GM23338 (cell line): ENCODE measurements at regions not wholly inside any gene's neighbourhood (a gene's known extent, or its start where the extent isn't known, plus 50 kb on each side); places are given as distances from the start of the nearest gene placed in this dataset.
A peak's percentile ranks its signal among the peaks of the same experiment; 100 is the strongest.

Experiments
- ATAC-seq: fragments of 200-7000 bp; cut with Tn5 transposase; 3 replicates; pipeline ENCODE4 v1.9.1; 2020
- DNase-seq: peaks from one replicate; pipeline ENCODE4 v3.0.0-alpha.2; 2015; ENCODE audit warnings: low spot score
- H2AFZ ChIP-seq: fragments of 200-600 bp; sonication (generic); 2 replicates; pipeline ENCODE4 v1.8.0; 2016; ENCODE audit warnings: antibody characterized with exemption, mild to moderate bottlenecking, moderate library complexity
- H3F3A ChIP-seq: fragments of 200-600 bp; sonication (generic); replicated peaks from 2 replicates; pipeline ENCODE4 v1.8.0; 2017; ENCODE audit warnings: antibody characterized with exemption, mixed run types, low read depth
- H3K27ac ChIP-seq: fragments of 200-600 bp; sonication (generic); 2 replicates; pipeline ENCODE4 v1.6.1; 2016; ENCODE audit warnings: low read depth
- H3K27me3 ChIP-seq: fragments of 200-600 bp; sonication (generic); 2 replicates; pipeline ENCODE4 v1.8.0; 2016; ENCODE audit warnings: mild to moderate bottlenecking, mixed run types, moderate library complexity; ENCODE audit not compliant: insufficient read depth
- H3K36me3 ChIP-seq: fragments of 200-600 bp; sonication (generic); 2 replicates; pipeline ENCODE4 v1.8.0; 2016; ENCODE audit warnings: mild to moderate bottlenecking; ENCODE audit not compliant: insufficient read depth
- H3K4me1 ChIP-seq: fragments of 200-600 bp; sonication (generic); 2 replicates; pipeline ENCODE4 v1.8.0; 2016; ENCODE audit warnings: mild to moderate bottlenecking, moderate library complexity; ENCODE audit not compliant: insufficient read depth
- H3K4me2 ChIP-seq: fragments of 200-600 bp; sonication (generic); 2 replicates; pipeline ENCODE4 v1.7.1; 2017; ENCODE audit warnings: mixed run types
- H3K4me3 ChIP-seq: fragments of 200-600 bp; sonication (generic); 2 replicates; pipeline ENCODE4 v1.6.1; 2016; ENCODE audit warnings: mixed run types
- H3K79me2 ChIP-seq: fragments of 200-600 bp; sonication (generic); replicated peaks from 2 replicates; pipeline ENCODE4 v1.8.0; 2017; ENCODE audit warnings: mild to moderate bottlenecking; ENCODE audit not compliant: insufficient read depth
- H3K9me2 ChIP-seq: fragments of 200-600 bp; sonication (generic); 2 replicates; pipeline ENCODE4 v1.8.0; 2017; ENCODE audit not compliant: insufficient read depth
- H4K20me1 ChIP-seq: fragments of 200-600 bp; sonication (generic); replicated peaks from 2 replicates; pipeline ENCODE4 v1.8.0; 2017; ENCODE audit warnings: mild to moderate bottlenecking; ENCODE audit not compliant: insufficient read depth
- H3K27ac Mint-ChIP-seq: 2 replicates; pipeline ENCODE4 v1.8.0; 2020; ENCODE audit warnings: inconsistent platforms, mild to moderate bottlenecking, moderate library complexity, mixed read lengths
- H3K27me3 Mint-ChIP-seq: 3 replicates; pipeline ENCODE4 v1.8.0; 2022; ENCODE audit warnings: low read depth, mild to moderate bottlenecking, moderate library complexity, mixed read lengths, inconsistent platforms; ENCODE audit not compliant: insufficient read depth, poor library complexity
- H3K36me3 Mint-ChIP-seq: 3 replicates; pipeline ENCODE4 v1.8.0; 2021; ENCODE audit warnings: low read depth, mild to moderate bottlenecking, inconsistent platforms, moderate library complexity, mixed read lengths
- H3K4me1 Mint-ChIP-seq: 3 replicates; pipeline ENCODE4 v1.8.0; 2020; ENCODE audit warnings: mild to moderate bottlenecking, inconsistent platforms, mixed read lengths
- H3K4me3 Mint-ChIP-seq: 3 replicates; pipeline ENCODE4 v1.8.0; 2021; ENCODE audit warnings: moderate library complexity, mild to moderate bottlenecking, inconsistent platforms, mixed read lengths
- H3K9me3 Mint-ChIP-seq: 3 replicates; pipeline ENCODE4 v1.8.0; 2020; ENCODE audit warnings: moderate library complexity, mild to moderate bottlenecking, inconsistent platforms, mixed read lengths
- CREB1 ChIP-seq: fragments of 250-450 bp; sonication (Bioruptor Pico); IDR thresholded peaks from 2 replicates; pipeline ENCODE4 v1.5.0; 2020; ENCODE audit warnings: low read depth, mild to moderate bottlenecking, moderate library complexity
- CTCF ChIP-seq, 2 experiments: fragments of 200-600 bp in 1 of 2; sonication (generic) in 1 of 2; conservative IDR thresholded peaks; 2 replicates each; pipeline versions ENCODE4 v1.5.1 to v1.6.1; 2016 to 2017; ENCODE audit warnings: antibody characterized with exemption in 2 of 2, low read depth in 2 of 2, mild to moderate bottlenecking in 2 of 2, moderate library complexity in 1 of 2
- ETS1 ChIP-seq: IDR thresholded peaks from 2 replicates; pipeline ENCODE4 v1.6.1; 2016; ENCODE audit warnings: antibody characterized with exemption
- EZH2 ChIP-seq: fragments of 200-600 bp; sonication (generic); IDR thresholded peaks from one replicate; pipeline ENCODE4 v1.8.0; 2017; ENCODE audit warnings: antibody characterized with exemption, mild to moderate bottlenecking, low read depth; ENCODE audit not compliant: unreplicated experiment
- EZH2phosphoT487 ChIP-seq: fragments of 200-600 bp; sonication (generic); IDR thresholded peaks from one replicate; pipeline ENCODE4 v1.8.1; 2018; ENCODE audit warnings: antibody characterized with exemption; ENCODE audit not compliant: unreplicated experiment
- JUNB ChIP-seq: IDR thresholded peaks from one replicate; pipeline ENCODE4 v1.6.1; 2016; ENCODE audit warnings: antibody characterized with exemption; ENCODE audit not compliant: unreplicated experiment
- NANOG ChIP-seq: IDR thresholded peaks from 2 replicates; pipeline ENCODE4 v1.6.1; 2016; ENCODE audit warnings: antibody characterized with exemption, borderline replicate concordance
- POLR2AphosphoS5 ChIP-seq: IDR thresholded peaks from 2 replicates; pipeline ENCODE4 v1.6.1; 2016; ENCODE audit warnings: antibody characterized with exemption, low read depth
- REST ChIP-seq: IDR thresholded peaks from one replicate; pipeline ENCODE4 v1.6.1; 2018; ENCODE audit warnings: antibody characterized with exemption; ENCODE audit not compliant: unreplicated experiment
- STAT1 ChIP-seq: IDR thresholded peaks from one replicate; pipeline ENCODE4 v1.6.1; 2016; ENCODE audit warnings: antibody characterized with exemption; ENCODE audit not compliant: unreplicated experiment
- ZNF114 ChIP-seq: fragments of 250-450 bp; sonication (Bioruptor Pico); IDR thresholded peaks from 2 replicates; pipeline ENCODE4 v1.5.0; 2020; ENCODE audit warnings: mild to moderate bottlenecking, moderate library complexity
- ZNF331 ChIP-seq: fragments of 250-450 bp; sonication (Bioruptor Pico); IDR thresholded peaks from 2 replicates; pipeline ENCODE4 v1.5.0; 2020; ENCODE audit warnings: low read depth, mild to moderate bottlenecking, moderate library complexity
- ZNF462 ChIP-seq: fragments of 250-450 bp; sonication (Bioruptor Pico); IDR thresholded peaks from 2 replicates; pipeline ENCODE4 v1.5.0; 2020; ENCODE audit warnings: mild to moderate bottlenecking, moderate library complexity

GRCh38 chr1:70675737-70676156 lies 264.7 kb downstream of the CTH start:
- H3K4me3 ChIP-seq: no peak overlapping the region
- no peak overlapping the region; the same call in 1 of the 2 replicates for H3K27ac ChIP-seq
- no peaks in the 10 kb centered on the region for H4K20me1 ChIP-seq
- peaks cover 19% of the 10 kb centered on the region for H3K4me1 ChIP-seq
- ATAC-seq: peak; percentile 92
- no peaks in the 10 kb centered on the region for H3K79me2 ChIP-seq
- peak; percentile 79 for DNase-seq
- peak overlapping the region; percentile 70 for H3K4me2 ChIP-seq
- no peaks in the 10 kb centered on the region for H3K36me3 Mint-ChIP-seq
- no peaks in the 10 kb centered on the region for H3K36me3 ChIP-seq
- no peaks in the 10 kb centered on the region for H3K9me2 ChIP-seq
- H3K4me3 Mint-ChIP-seq: peak overlapping the region; percentile 18; the same call in 2 of the 3 replicates
- peak overlapping the region; percentile 91; the same call in 1 of the 2 replicates for H2AFZ ChIP-seq
- H3K9me3 Mint-ChIP-seq: no peaks in the 10 kb centered on the region
- no peaks in the 10 kb centered on the region for H3F3A ChIP-seq
- no peaks in the 10 kb centered on the region for H3K27me3 Mint-ChIP-seq
- H3K27me3 ChIP-seq: no peaks in the 10 kb centered on the region
- H3K4me1 Mint-ChIP-seq: peaks cover 26% of the 10 kb centered on the region
- peak overlapping the region; percentile 81 for H3K27ac Mint-ChIP-seq
- TF ChIP-seq POLR2AphosphoS5 (no peak), ZNF331 (CRISPR knock-in tag) (no peak), EZH2 (no peak), ZNF114 (CRISPR knock-in tag) (no peak), NANOG (no peak), ZNF462 (no peak), EZH2phosphoT487 (no peak), JUNB (no peak), REST (no peak), CREB1 (CRISPR knock-in tag) (no peak), CTCF (conservative IDR thresholded peaks at IDR 0.05; ENCODE audit: low read depth in 2 of 2) (no peak), STAT1 (no peak), ETS1 (no peak)
